Pancreas (tissue), 10 donors: ENCODE measurements at regions not wholly inside any gene's neighbourhood (a gene's known extent, or its start where the extent isn't known, plus 50 kb on each side); places are given as distances from the start of the nearest gene placed in this dataset.

Experiments used
- ATAC-seq, 4 donors: fragments of 200-7000 bp; cut with Tn5 transposase; one replicate each; pipeline versions ENCODE4 v1.8.0 to v1.9.1; 2020; ENCODE audit warnings: mild to moderate bottlenecking in 4 of 4, moderate library complexity in 4 of 4
- DNase-seq, 6 donors: peaks; one replicate each; pipeline ENCODE4 v3.0.0-alpha.2; 2020
- FAIRE-seq: peaks from 2 replicates; lab custom pipeline; 2012; peaks lifted over from hg19 to GRCh38; lab: Jason Lieb, UNC
- H3K27ac ChIP-seq, 4 donors: fragments of 200-600 bp; sonication (generic); 1 replicate in 3 of 4; 2 replicates in 1 of 4; pipeline versions ENCODE4 v1.5.0 to v1.8.0; 2020
- H3K27me3 ChIP-seq, 4 donors: fragments of 200-600 bp; one replicate each; pipeline ENCODE4 v1.8.0; 2021
- H3K36me3 ChIP-seq, 3 donors: fragments of 200-600 bp; sonication (generic) in 1 of 3; one replicate each; pipeline versions ENCODE4 v1.5.0 to v1.8.0; 2020 to 2021
- H3K4me1 ChIP-seq, 3 donors: fragments of 200-600 bp; one replicate each; pipeline ENCODE4 v1.8.0; 2021
- H3K4me3 ChIP-seq, 4 donors: fragments of 200-600 bp; sonication (generic) in 2 of 4; one replicate each; pipeline versions ENCODE4 v1.5.0 to v1.8.0; 2020 to 2021
- H3K9me3 ChIP-seq, 4 donors: fragments of 200-600 bp; one replicate each; pipeline ENCODE4 v1.8.0; 2021
- CTCF ChIP-seq, 4 donors: fragments of 200-600 bp; sonication (generic) in 3 of 4; IDR thresholded peaks; one replicate each; pipeline versions ENCODE4 v1.5.0 to v1.8.0; 2021; ENCODE audit warnings: antibody characterized with exemption in 4 of 4
- WGBS, 2 donors: extraction: QIAGEN DNeasy Blood & Tissue Kit; methylation state at CpG; one replicate each; pipeline ENCODE4 v1.1.7; 2013; 5-methylcytosine and 5-hydroxymethylcytosine counted together
- intact Hi-C, 3 donors: fragments of 100-400 bp; cut with DNase I; formaldehyde crosslinking; loops; one replicate each; pipeline versions ENCODE4 v1.11.1 to v1.14.2; 2022
- donor health status: healthy with polysubstance abuse.
- donor health status: DM: no; HTN: no; CAD: no; lungs with moderate emphysema.
- donor health status: DM: no; HTN: no; CAD: no.
- donor health status: control.
- donor health status: control.
- donor health status: Bipolar disorder and iron deficiency.
- donor health status: DM: yes; HTN: yes; CAD: no.
- donor health status: DM: no; HTN: no; CAD: no.
- donor health status: DM: no; HTN: no; CAD: no.
- donor health status: DM: yes; HTN: yes; CAD: no.

DNA sequence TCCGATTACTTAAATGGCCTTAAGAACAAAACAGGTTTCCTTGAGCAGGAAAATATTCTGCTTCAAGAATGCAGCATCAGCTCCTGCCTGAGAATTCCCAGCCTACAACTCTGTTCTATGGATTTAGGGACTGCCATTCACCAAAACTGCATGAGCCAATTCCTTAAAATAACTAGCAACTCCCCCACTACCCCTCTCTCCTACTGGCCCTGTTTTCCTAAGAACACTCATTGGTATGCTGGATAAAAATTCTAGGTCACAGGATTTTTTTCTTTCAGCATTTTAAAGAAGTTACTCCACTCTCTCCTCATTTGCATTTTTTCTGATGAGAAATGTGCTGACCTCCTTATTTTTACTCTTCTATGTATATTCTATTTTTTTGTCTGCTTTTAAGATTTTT is 347.1 kb downstream of the IDS start:
- ATAC-seq = no peak
- no peak for TF ChIP-seq CTCF (IDR thresholded peaks at IDR 0.05)
- no peaks in the 10 kb centered on the region for H3K36me3 ChIP-seq
- DNase-seq = no peak
- no peak overlapping the region for H3K27ac ChIP-seq
- intact Hi-C loops = no loop called here
- no peaks in the 10 kb centered on the region for H3K9me3 ChIP-seq
- no peak overlapping the region for H3K4me3 ChIP-seq
- no peak for FAIRE-seq
- WGBS, 2 donors = 53 to 59% methylated on average over 1 of the region's 1 CpG
- peaks cover 0 to 7% (median 3%) of the 10 kb centered on the region in 4 donors for H3K27me3 ChIP-seq
- no peaks in the 10 kb centered on the region for H3K4me1 ChIP-seq

DNA sequence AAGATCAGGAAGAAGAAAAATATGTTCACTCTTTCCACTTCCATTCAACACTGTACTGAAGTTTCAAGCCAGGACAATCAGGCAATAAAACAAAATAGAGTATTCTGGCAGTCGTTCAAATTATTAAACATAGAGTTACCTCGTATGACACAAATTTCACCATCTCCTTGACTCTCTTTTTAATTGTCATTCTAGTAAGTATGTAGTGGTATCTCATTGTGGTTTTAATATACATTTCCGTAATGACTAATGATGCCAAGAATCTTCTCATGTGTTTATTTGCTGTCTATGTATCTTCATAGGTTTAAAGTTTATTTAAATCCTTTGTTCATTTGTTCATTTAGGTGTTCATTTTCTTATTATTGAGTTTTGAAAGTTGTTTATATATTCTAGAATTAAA is 352.2 kb downstream of the IDS start:
- no peaks in the 10 kb centered on the region for H3K4me1 ChIP-seq
- 47 to 52% methylated on average over 3 of the region's 3 CpGs for WGBS, 2 donors
- H3K9me3 ChIP-seq = no peaks in the 10 kb centered on the region
- TF ChIP-seq CTCF (IDR thresholded peaks at IDR 0.05) = no peak
- H3K36me3 ChIP-seq = no peaks in the 10 kb centered on the region
- no peak for DNase-seq
- no peak for ATAC-seq
- FAIRE-seq = peak; percentile 72
- no peak overlapping the region for H3K4me3 ChIP-seq
- H3K27ac ChIP-seq = no peak overlapping the region
- peaks cover 0 to 7% (median 2%) of the 10 kb centered on the region in 4 donors for H3K27me3 ChIP-seq
- intact Hi-C loops = no loop called here

DNA sequence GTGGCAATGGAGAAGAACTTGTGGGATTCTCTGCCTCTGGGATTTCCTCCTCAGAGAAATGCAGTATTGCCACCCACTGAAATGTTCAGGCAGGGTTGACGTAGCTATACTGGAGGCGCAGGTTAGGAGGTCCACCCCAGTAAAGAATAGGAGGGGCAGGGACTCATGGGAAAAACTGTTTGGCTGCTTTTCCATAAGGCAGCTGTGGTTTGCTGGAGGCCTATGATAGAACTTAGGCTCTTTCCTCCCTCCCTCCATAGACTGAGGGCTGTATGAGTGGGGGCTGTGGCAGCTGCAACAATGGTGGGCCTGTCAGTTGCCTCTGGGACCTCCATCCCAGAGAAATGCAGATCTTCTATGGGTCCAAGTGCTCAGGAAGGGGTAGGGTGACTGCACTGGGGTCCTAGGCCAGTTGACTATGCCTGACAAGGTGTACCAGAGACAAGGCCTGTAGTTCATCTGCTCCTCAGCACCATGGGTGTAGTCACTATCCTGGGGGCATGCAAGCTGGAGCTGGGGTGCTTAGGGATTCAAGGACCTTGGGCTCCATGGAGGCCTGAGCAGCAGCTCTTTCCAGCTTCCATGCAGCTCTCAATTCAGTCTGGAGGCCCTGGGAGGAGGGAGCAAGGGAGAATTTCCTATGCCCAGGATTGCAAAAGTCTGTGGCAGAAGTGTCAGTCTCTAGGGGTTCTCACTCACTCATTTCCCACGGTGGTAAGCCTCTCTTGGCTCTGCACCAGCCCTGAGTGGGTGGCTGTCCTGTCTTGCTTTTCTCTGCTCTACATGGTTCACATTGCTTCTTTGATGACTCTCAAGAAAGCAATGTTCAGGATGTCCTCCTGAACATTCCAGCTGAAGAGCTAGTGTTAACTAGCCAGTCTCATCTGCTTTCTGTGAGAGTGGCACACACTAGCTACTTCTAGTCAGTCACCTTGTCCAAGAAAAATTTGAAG is 353.0 kb downstream of the IDS start:
- Histone ChIP-seq H3K4me1 (no peaks in the 10 kb centered on the region), H3K9me3 (no peaks in the 10 kb centered on the region), H3K27ac (no peak overlapping the region), H3K27me3 (peaks cover 0 to 7% (median 2%) of the 10 kb centered on the region in 4 donors), H3K4me3 (no peak overlapping the region), H3K36me3 (no peaks in the 10 kb centered on the region)
- ATAC-seq = no peak
- intact Hi-C loops = no loop called here
- WGBS, 2 donors = 72% methylated on average over 3 of the region's 3 CpGs
- DNase-seq = no peak
- TF ChIP-seq CTCF (IDR thresholded peaks at IDR 0.05) = no peak
- FAIRE-seq = no peak

GRCh38 chrX:149145845-149146285 is 359.2 kb downstream of the IDS start:
- TF ChIP-seq CTCF (IDR thresholded peaks at IDR 0.05) = no peak
- no peaks in the 10 kb centered on the region for H3K4me1 ChIP-seq
- H3K4me3 ChIP-seq = no peak overlapping the region
- H3K27ac ChIP-seq = no peak overlapping the region
- H3K27me3 ChIP-seq = peaks cover 0 to 4% (median 0%) of the 10 kb centered on the region in 4 donors
- no peak for FAIRE-seq
- ATAC-seq = no peak
- no peak for DNase-seq
- H3K9me3 ChIP-seq = no peaks in the 10 kb centered on the region
- H3K36me3 ChIP-seq = no peaks in the 10 kb centered on the region
- intact Hi-C loops = no loop called here
- WGBS, 2 donors = 55 to 66% methylated on average over 3 of the region's 3 CpGs

- no peak for FAIRE-seq
Measured at GRCh38 chrX:149131774-149132173, 373.3 kb downstream of the IDS start.

More at GRCh38 chrX:149131774-149132173, 373.3 kb downstream of the IDS start:
- Histone ChIP-seq H3K27me3 (peaks cover 0 to 4% (median 1%) of the 10 kb centered on the region in 4 donors), H3K27ac (no peak overlapping the region), H3K4me1 (no peaks in the 10 kb centered on the region), H3K36me3 (no peaks in the 10 kb centered on the region), H3K4me3 (no peak overlapping the region), H3K9me3 (no peaks in the 10 kb centered on the region)
- 71 to 75% methylated on average over 3 of the region's 3 CpGs for WGBS, 2 donors
- no peak for TF ChIP-seq CTCF (IDR thresholded peaks at IDR 0.05)
- intact Hi-C loops = no loop called here
- ATAC-seq (no peak), DNase-seq (no peak)
